Sigmoid colon (tissue), 6 donors: ENCODE measurements at regions not wholly inside any gene's neighbourhood (a gene's known extent, or its start where the extent isn't known, plus 50 kb on each side); places are given as distances from the start of the nearest gene placed in this dataset.

Experiments
- DNase-seq: peaks from one replicate; pipeline ENCODE4 v3.0.0-alpha.2; 2019
- H3K27ac ChIP-seq, 4 donors: fragments of 200-600 bp; sonication (generic); one replicate each; pipeline ENCODE4 v1.5.1; 2016 to 2019; ENCODE audit warnings: mild to moderate bottlenecking in 1 of 4
- H3K27me3 ChIP-seq, 3 donors: fragments of 200-600 bp; sonication (generic); one replicate each; pipeline ENCODE4 v1.5.1; 2019; ENCODE audit warnings: mild to moderate bottlenecking in 1 of 3
- H3K36me3 ChIP-seq, 4 donors: fragments of 200-600 bp; sonication (generic); one replicate each; pipeline ENCODE4 v1.5.1; 2016 to 2019
- H3K4me1 ChIP-seq, 4 donors: fragments of 200-600 bp; sonication (generic); one replicate each; pipeline ENCODE4 v1.5.1; 2017 to 2019
- H3K4me3 ChIP-seq, 4 donors: fragments of 200-600 bp; sonication (generic); one replicate each; pipeline ENCODE4 v1.5.1; 2017 to 2019; ENCODE audit warnings: mild to moderate bottlenecking in 2 of 4, moderate library complexity in 1 of 4
- H3K9me3 ChIP-seq, 4 donors: fragments of 200-600 bp in 3 of 4; sonication (generic) in 3 of 4; one replicate each; pipeline versions ENCODE4 v1.5.1 to v1.6.1; 2013 to 2019
- EP300 ChIP-seq, 4 donors: sonication (generic); formaldehyde crosslinking; IDR thresholded peaks; one replicate each; pipeline ENCODE4 v1.6.1; 2017; ENCODE audit warnings: antibody characterized with exemption in 4 of 4
- POLR2A ChIP-seq, 2 donors: fragments of 450-650 bp; IDR thresholded peaks; one replicate each; pipeline ENCODE4 v1.6.1; 2016; ENCODE audit warnings: antibody characterized with exemption in 2 of 2, mild to moderate bottlenecking in 2 of 2, moderate library complexity in 2 of 2
- POLR2AphosphoS5 ChIP-seq, 4 donors: sonication (generic); formaldehyde crosslinking; IDR thresholded peaks; one replicate each; pipeline ENCODE4 v1.6.1; 2017; ENCODE audit warnings: antibody characterized with exemption in 4 of 4
- WGBS, 2 donors: extraction: QIAGEN DNeasy Blood & Tissue Kit; methylation state at CpG; one replicate each; pipeline ENCODE4 v1.1.7; 2013; 5-methylcytosine and 5-hydroxymethylcytosine counted together
- intact Hi-C: fragments of 100-400 bp; cut with DNase I; formaldehyde crosslinking; loops from one replicate; pipeline ENCODE4 v1.15.1; 2023
- TF ChIP-seq, protein P1 (sequence below), 4 experiments: fragments of 450-650 bp in 3 of 4; fragments of 200-600 bp in 1 of 4; IDR thresholded peaks; one replicate each; pipeline ENCODE4 v1.5.1; 2016 to 2019; ENCODE audit warnings: antibody characterized with exemption in 4 of 4, mild to moderate bottlenecking in 3 of 4, moderate library complexity in 2 of 4
- donor health status: healthy with polysubstance abuse.
- donor health status: healthy.

- 26 to 45% methylated on average over 1 of the region's 1 CpG for WGBS, 2 donors
- intact Hi-C loops, result no loop called here
- TF ChIP-seq POLR2A (IDR thresholded peaks at IDR 0.05) (no peak), EP300 (IDR thresholded peaks at IDR 0.05) (no peak), POLR2AphosphoS5 (IDR thresholded peaks at IDR 0.05) (no peak)
- TF ChIP-seq, protein P1, sequence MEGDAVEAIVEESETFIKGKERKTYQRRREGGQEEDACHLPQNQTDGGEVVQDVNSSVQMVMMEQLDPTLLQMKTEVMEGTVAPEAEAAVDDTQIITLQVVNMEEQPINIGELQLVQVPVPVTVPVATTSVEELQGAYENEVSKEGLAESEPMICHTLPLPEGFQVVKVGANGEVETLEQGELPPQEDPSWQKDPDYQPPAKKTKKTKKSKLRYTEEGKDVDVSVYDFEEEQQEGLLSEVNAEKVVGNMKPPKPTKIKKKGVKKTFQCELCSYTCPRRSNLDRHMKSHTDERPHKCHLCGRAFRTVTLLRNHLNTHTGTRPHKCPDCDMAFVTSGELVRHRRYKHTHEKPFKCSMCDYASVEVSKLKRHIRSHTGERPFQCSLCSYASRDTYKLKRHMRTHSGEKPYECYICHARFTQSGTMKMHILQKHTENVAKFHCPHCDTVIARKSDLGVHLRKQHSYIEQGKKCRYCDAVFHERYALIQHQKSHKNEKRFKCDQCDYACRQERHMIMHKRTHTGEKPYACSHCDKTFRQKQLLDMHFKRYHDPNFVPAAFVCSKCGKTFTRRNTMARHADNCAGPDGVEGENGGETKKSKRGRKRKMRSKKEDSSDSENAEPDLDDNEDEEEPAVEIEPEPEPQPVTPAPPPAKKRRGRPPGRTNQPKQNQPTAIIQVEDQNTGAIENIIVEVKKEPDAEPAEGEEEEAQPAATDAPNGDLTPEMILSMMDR (IDR thresholded peaks at IDR 0.05), result no peak
- H3K9me3 ChIP-seq, result no peaks in the 10 kb centered on the region
- no peaks in the 10 kb centered on the region for H3K27me3 ChIP-seq
- H3K4me1 ChIP-seq, result no peaks in the 10 kb centered on the region
- no peaks in the 10 kb centered on the region for H3K36me3 ChIP-seq
- H3K27ac ChIP-seq, result no peak overlapping the region
- no peak overlapping the region for H3K4me3 ChIP-seq
- DNase-seq, result no peak
These were observed 389.4 kb downstream of the CDH2 start for GRCh38 chr18:27787547-27787946.

DNA sequence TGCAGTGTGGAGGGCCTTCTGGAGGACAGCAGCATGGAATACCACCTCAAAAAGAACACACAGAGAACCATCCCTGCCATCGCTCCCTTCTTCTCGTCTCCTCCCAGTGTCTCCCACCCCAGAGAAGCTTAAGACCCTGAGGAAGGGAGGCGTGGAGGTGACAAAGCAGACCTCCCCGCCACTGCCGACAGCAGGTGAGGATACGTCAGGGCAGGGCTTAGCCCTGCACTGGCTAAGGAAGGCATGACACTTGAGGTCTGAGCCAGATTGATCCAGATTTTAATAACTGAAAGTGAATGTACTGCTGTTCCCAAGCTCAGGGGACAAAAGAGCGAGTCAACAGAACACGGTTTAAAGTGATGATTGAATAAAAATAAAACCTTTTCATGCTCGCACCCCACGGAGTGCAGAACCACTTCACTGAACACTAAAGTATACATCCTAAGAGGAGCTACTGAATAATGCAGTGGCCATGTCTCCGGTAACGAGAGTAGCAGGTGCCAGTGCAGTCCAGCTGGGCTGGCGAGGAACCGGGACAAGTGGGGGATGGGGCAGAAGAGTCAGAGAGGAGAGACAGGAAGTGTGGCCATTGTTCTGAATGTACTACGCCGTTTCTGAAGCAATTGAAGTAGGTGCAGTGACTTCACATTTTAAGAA is 391.0 kb downstream of the CDH2 start:
- intact Hi-C loops, result no loop called here
- H3K4me1 ChIP-seq, result no peaks in the 10 kb centered on the region
- H3K9me3 ChIP-seq, result no peaks in the 10 kb centered on the region
- H3K27ac ChIP-seq, result no peak overlapping the region
- no peak overlapping the region for H3K4me3 ChIP-seq
- H3K36me3 ChIP-seq, result no peaks in the 10 kb centered on the region
- no peaks in the 10 kb centered on the region for H3K27me3 ChIP-seq
- TF ChIP-seq POLR2A (IDR thresholded peaks at IDR 0.05) (no peak), POLR2AphosphoS5 (IDR thresholded peaks at IDR 0.05) (no peak), EP300 (IDR thresholded peaks at IDR 0.05) (no peak)
- TF ChIP-seq, protein P1 (IDR thresholded peaks at IDR 0.05), result no peak
- no peak for DNase-seq
- WGBS, 2 donors, result 86 to 91% methylated on average over 16 of the region's 16 CpGs

DNA sequence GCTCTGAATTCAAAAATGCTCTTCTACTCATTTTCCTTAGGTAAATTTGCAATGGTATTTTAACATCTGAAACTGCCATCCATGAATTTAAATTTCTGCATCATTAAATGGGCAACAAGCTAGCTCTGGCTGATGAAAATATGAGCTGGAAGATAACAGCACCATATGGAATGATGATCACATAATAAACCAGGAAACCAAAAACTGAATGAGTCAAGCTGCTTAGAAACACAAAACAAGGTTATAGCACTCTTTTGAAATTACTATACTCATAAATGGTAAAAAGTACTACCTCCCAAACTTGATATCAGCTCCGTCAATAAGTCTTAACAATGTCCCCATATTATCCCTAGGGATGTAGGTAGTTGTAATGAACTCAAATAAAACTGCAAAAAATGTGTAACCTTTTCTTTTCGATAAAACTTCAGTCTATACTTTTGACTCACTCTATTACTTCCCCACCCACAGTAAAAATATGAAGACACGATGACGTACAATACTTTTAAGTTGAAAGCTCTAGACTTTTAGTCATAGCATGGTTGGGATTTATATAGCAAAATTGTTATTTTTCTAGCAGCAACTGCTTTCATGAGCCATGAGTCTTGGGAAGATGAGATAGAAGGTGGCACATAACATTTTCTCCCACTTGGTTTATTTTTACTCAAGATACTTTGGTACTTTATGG is 396.7 kb downstream of the CDH2 start:
- no peaks in the 10 kb centered on the region for H3K36me3 ChIP-seq
- no peaks in the 10 kb centered on the region for H3K9me3 ChIP-seq
- H3K27me3 ChIP-seq, result no peaks in the 10 kb centered on the region
- DNase-seq, result no peak
- H3K4me3 ChIP-seq, result no peak overlapping the region
- intact Hi-C loops, result no loop called here
- H3K4me1 ChIP-seq, result no peaks in the 10 kb centered on the region
- WGBS, 2 donors, result 88 to 93% methylated on average over 4 of the region's 4 CpGs
- TF ChIP-seq POLR2A (IDR thresholded peaks at IDR 0.05) (no peak), EP300 (IDR thresholded peaks at IDR 0.05) (no peak), POLR2AphosphoS5 (IDR thresholded peaks at IDR 0.05) (no peak)
- TF ChIP-seq, protein P1 (IDR thresholded peaks at IDR 0.05), result no peak
- H3K27ac ChIP-seq, result no peak overlapping the region

GRCh38 chr18:27778925-27779324 is 398.0 kb downstream of the CDH2 start:
- H3K27me3 ChIP-seq, result no peaks in the 10 kb centered on the region
- no peak for DNase-seq
- no peaks in the 10 kb centered on the region for H3K9me3 ChIP-seq
- no peak for TF ChIP-seq POLR2AphosphoS5 (IDR thresholded peaks at IDR 0.05)
- TF ChIP-seq EP300 (IDR thresholded peaks at IDR 0.05), result no peak
- TF ChIP-seq, protein P1 (IDR thresholded peaks at IDR 0.05), result no peak
- no peak for TF ChIP-seq POLR2A (IDR thresholded peaks at IDR 0.05)
- no peaks in the 10 kb centered on the region for H3K4me1 ChIP-seq
- H3K4me3 ChIP-seq, result no peak overlapping the region
- no peak overlapping the region for H3K27ac ChIP-seq
- 8 to 11% methylated on average over 1 of the region's 1 CpG for WGBS, 2 donors
- intact Hi-C loops, result no loop called here
- no peaks in the 10 kb centered on the region for H3K36me3 ChIP-seq
